Astrocyte of the spinal cord (primary cell): ENCODE measurements at regions not wholly inside any gene's neighbourhood (a gene's known extent, or its start where the extent isn't known, plus 50 kb on each side); places are given as distances from the start of the nearest gene placed in this dataset.
A peak's percentile ranks its signal among the peaks of the same experiment; 100 is the strongest.

ENCODE experiments used
- DNase-seq: peaks from one replicate; pipeline ENCODE4 v3.0.0; 2011; ENCODE audit warnings: low read depth, low spot score
- H3K4me3 ChIP-seq: 2 replicates; pipeline ENCODE4 v1.5.1; 2011; ENCODE audit warnings: low read depth, mild to moderate bottlenecking, low read length, moderate library complexity
- in situ Hi-C: cut with HindIII; loops from 2 replicates; pipeline ENCODE4 v1.10.0; 2017; ENCODE audit warnings: low sequenced_read_pairs
- TF ChIP-seq, protein P1 (sequence below): IDR thresholded peaks from 2 replicates; pipeline ENCODE4 v1.5.1; 2012; ENCODE audit warnings: low read depth, mild to moderate bottlenecking, low read length, inconsistent platforms

DNA sequence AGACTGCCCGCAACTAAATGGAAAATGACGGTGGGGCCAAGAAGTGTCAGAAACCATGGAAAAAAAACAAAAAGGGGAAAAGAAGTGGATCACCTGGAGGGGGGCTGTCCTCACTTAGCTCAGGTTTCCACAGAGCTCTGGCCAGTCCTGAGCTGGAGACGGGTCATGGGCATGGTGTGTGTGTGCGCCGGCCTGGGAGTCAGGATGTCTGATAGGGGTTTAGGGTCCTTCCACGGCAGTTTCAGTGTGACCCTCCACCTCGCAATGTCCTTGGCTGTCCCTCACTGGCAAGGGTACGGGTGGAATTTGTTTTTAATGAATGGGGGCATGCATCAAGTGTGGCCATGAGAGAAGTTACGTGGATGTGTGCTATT, 133.2 kb upstream of the MEIS1 start:
- in situ Hi-C loops: no loop called here

GRCh38 chr2:66301022-66301766, 133.7 kb upstream of the MEIS1 start:
- DNase-seq: peak; percentile 62
- TF ChIP-seq, protein P1, sequence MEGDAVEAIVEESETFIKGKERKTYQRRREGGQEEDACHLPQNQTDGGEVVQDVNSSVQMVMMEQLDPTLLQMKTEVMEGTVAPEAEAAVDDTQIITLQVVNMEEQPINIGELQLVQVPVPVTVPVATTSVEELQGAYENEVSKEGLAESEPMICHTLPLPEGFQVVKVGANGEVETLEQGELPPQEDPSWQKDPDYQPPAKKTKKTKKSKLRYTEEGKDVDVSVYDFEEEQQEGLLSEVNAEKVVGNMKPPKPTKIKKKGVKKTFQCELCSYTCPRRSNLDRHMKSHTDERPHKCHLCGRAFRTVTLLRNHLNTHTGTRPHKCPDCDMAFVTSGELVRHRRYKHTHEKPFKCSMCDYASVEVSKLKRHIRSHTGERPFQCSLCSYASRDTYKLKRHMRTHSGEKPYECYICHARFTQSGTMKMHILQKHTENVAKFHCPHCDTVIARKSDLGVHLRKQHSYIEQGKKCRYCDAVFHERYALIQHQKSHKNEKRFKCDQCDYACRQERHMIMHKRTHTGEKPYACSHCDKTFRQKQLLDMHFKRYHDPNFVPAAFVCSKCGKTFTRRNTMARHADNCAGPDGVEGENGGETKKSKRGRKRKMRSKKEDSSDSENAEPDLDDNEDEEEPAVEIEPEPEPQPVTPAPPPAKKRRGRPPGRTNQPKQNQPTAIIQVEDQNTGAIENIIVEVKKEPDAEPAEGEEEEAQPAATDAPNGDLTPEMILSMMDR: no peak
- in situ Hi-C loops: no loop called here
- H3K4me3 ChIP-seq: no peak overlapping the region

More for the DNA sequence above, 133.2 kb upstream of the MEIS1 start:
- TF ChIP-seq, protein P1: no peak
- H3K4me3 ChIP-seq: no peak overlapping the region
- DNase-seq: no peak

GRCh38 chr2:66283787-66284186, 151.1 kb upstream of the MEIS1 start:
- in situ Hi-C loops: no loop called here
- TF ChIP-seq, protein P1: no peak
- no peak for DNase-seq
- H3K4me3 ChIP-seq: no peak overlapping the region

DNA sequence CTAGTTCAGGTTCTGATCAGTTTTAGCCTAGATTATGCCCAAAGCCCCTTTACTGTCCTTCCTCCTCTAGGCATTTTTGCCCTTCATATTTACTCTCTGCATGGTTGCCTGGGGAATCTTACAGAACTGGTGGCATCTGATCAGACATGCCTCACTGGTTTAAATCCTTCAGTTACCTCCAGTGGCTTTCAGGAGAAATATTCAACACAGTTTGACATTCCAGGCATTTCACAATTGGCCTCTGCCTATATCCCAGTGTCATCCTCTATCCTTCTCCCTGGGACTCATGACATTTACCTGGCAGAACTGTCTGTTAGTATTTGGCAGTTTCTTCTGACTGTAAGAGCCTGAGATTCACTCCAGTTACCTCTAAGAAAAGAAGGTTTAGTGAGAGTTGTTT, 152.9 kb upstream of the MEIS1 start:
- H3K4me3 ChIP-seq: no peak overlapping the region
- in situ Hi-C loops: no loop called here
- DNase-seq: no peak
- TF ChIP-seq, protein P1: no peak

GRCh38 chr2:66279024-66279423, 155.9 kb upstream of the MEIS1 start:
- DNase-seq: no peak
- no peak overlapping the region for H3K4me3 ChIP-seq
- TF ChIP-seq, protein P1: no peak
- in situ Hi-C loops: no loop called here

- TF ChIP-seq, protein P1: no peak
- no peak for DNase-seq
- in situ Hi-C loops: no loop called here
- H3K4me3 ChIP-seq: no peak overlapping the region
These were observed 158.9 kb upstream of the MEIS1 start for GRCh38 chr2:66275984-66276383.
